ENCODE measurements at regions not wholly inside any gene's neighbourhood (a gene's known extent, or its start where the extent isn't known, plus 50 kb on each side); places are given as distances from the start of the nearest gene placed in this dataset.
A peak's percentile ranks its signal among the peaks of the same experiment; 100 is the strongest.

- no peak for TF ChIP-seq CTCF (IDR thresholded peaks at IDR 0.05)
- no peaks in the 10 kb centered on the region for H3K9me3 Mint-ChIP-seq
- peaks cover 1% of the 10 kb centered on the region; the same call in 1 of the 2 replicates for H3K27me3 Mint-ChIP-seq (ENCODE audit: insufficient read depth)
- peak overlapping the region; percentile 59 for H3K4me3 Mint-ChIP-seq
- no peak for DNase-seq
- no peaks in the 10 kb centered on the region for H3K36me3 Mint-ChIP-seq (ENCODE audit: low read depth)
- peaks cover 17% of the 10 kb centered on the region for H3K4me1 Mint-ChIP-seq (ENCODE audit: low read depth)
- peak overlapping the region; percentile 45 for H3K27ac Mint-ChIP-seq
Observed at GRCh38 chr10:4034907-4035598, 250.0 kb upstream of the KLF6 start.

GRCh38 chr10:4033341-4033896 lies 248.4 kb upstream of the KLF6 start:
- no peak for TF ChIP-seq CTCF (IDR thresholded peaks at IDR 0.05)
- no peak for DNase-seq
- Mint-ChIP-seq H3K27ac (no peak overlapping the region), H3K9me3 (no peaks in the 10 kb centered on the region), H3K36me3 (ENCODE audit: low read depth) (no peaks in the 10 kb centered on the region), H3K4me3 (no peak overlapping the region), H3K27me3 (ENCODE audit: insufficient read depth) (peaks cover 1% of the 10 kb centered on the region; the same call in 1 of the 2 replicates), H3K4me1 (ENCODE audit: low read depth) (peaks cover 18% of the 10 kb centered on the region)

GRCh38 chr10:4029866-4030265 lies 244.9 kb upstream of the KLF6 start:
- H3K4me3 Mint-ChIP-seq, result no peak overlapping the region
- no peak for TF ChIP-seq CTCF (IDR thresholded peaks at IDR 0.05)
- DNase-seq, result no peak
- peaks cover 20% of the 10 kb centered on the region for H3K4me1 Mint-ChIP-seq (ENCODE audit: low read depth)
- H3K9me3 Mint-ChIP-seq, result no peaks in the 10 kb centered on the region
- peaks cover 1% of the 10 kb centered on the region; the same call in 1 of the 2 replicates for H3K27me3 Mint-ChIP-seq (ENCODE audit: insufficient read depth)
- H3K36me3 Mint-ChIP-seq (ENCODE audit: low read depth), result no peaks in the 10 kb centered on the region
- H3K27ac Mint-ChIP-seq, result no peak overlapping the region

- no peaks in the 10 kb centered on the region for H3K9me3 Mint-ChIP-seq
- H3K27ac Mint-ChIP-seq, result no peak overlapping the region
- no peak for TF ChIP-seq CTCF (IDR thresholded peaks at IDR 0.05)
- peaks cover 12% of the 10 kb centered on the region for H3K4me1 Mint-ChIP-seq (ENCODE audit: low read depth)
- no peak overlapping the region for H3K4me3 Mint-ChIP-seq
- H3K36me3 Mint-ChIP-seq (ENCODE audit: low read depth), result no peaks in the 10 kb centered on the region
- H3K27me3 Mint-ChIP-seq (ENCODE audit: insufficient read depth), result no peaks in the 10 kb centered on the region; the same call in 1 of the 2 replicates
- no peak for DNase-seq
Observed at GRCh38 chr10:4028854-4029583, 244.0 kb upstream of the KLF6 start.

GRCh38 chr10:4028027-4028471 lies 243.0 kb upstream of the KLF6 start:
- no peak overlapping the region for H3K27ac Mint-ChIP-seq
- no peaks in the 10 kb centered on the region for H3K9me3 Mint-ChIP-seq
- H3K27me3 Mint-ChIP-seq (ENCODE audit: insufficient read depth), result no peaks in the 10 kb centered on the region; the same call in 1 of the 2 replicates
- H3K4me3 Mint-ChIP-seq, result no peak overlapping the region
- TF ChIP-seq CTCF (IDR thresholded peaks at IDR 0.05), result no peak
- peaks cover 12% of the 10 kb centered on the region for H3K4me1 Mint-ChIP-seq (ENCODE audit: low read depth)
- no peak for DNase-seq
- H3K36me3 Mint-ChIP-seq (ENCODE audit: low read depth), result no peaks in the 10 kb centered on the region

Data from HFFc6 (cell line).